Transverse colon (tissue), 3 donors: ENCODE measurements at regions not wholly inside any gene's neighbourhood (a gene's known extent, or its start where the extent isn't known, plus 50 kb on each side); places are given as distances from the start of the nearest gene placed in this dataset.

Experiments used
- EP300 ChIP-seq: sonication (generic); formaldehyde crosslinking; IDR thresholded peaks from one replicate; pipeline ENCODE4 v1.6.1; 2017; ENCODE audit warnings: antibody characterized with exemption, low read depth
- POLR2A ChIP-seq: fragments of 450-650 bp; IDR thresholded peaks from one replicate; pipeline ENCODE4 v1.6.1; 2016; ENCODE audit warnings: antibody characterized with exemption, mild to moderate bottlenecking, moderate library complexity
- TF ChIP-seq, protein P1 (sequence below), 5 experiments: fragments of 200-600 bp in 3 of 5; fragments of 450-650 bp in 2 of 5; sonication (generic) in 3 of 5; IDR thresholded peaks; 1 replicate in 2 of 5; 2 replicates in 3 of 5; pipeline ENCODE4 v1.5.1; 2016 to 2017; ENCODE audit warnings: antibody characterized with exemption in 5 of 5, inconsistent platforms in 3 of 5, mild to moderate bottlenecking in 2 of 5, moderate library complexity in 1 of 5

DNA sequence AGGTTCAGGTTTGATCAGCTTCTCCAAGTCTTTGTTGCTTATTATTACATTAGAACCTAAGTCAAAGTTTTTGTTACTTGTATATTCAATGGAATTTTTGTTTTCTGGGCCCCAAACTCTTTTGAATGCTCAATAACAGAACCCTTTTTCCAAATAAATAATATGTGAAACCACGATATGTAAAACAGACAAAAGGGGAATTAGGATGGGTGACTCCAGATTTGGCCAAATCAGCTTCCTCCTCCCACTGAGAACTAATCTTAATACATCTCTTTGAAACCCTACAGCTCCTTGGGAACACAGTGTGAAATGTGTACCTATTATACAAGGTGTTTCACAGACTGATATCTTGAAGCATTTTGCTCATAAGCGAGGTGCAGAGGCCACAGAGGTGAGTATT lies 67.0 kb upstream of the TNFSF18 start:
- TF ChIP-seq, protein P1, sequence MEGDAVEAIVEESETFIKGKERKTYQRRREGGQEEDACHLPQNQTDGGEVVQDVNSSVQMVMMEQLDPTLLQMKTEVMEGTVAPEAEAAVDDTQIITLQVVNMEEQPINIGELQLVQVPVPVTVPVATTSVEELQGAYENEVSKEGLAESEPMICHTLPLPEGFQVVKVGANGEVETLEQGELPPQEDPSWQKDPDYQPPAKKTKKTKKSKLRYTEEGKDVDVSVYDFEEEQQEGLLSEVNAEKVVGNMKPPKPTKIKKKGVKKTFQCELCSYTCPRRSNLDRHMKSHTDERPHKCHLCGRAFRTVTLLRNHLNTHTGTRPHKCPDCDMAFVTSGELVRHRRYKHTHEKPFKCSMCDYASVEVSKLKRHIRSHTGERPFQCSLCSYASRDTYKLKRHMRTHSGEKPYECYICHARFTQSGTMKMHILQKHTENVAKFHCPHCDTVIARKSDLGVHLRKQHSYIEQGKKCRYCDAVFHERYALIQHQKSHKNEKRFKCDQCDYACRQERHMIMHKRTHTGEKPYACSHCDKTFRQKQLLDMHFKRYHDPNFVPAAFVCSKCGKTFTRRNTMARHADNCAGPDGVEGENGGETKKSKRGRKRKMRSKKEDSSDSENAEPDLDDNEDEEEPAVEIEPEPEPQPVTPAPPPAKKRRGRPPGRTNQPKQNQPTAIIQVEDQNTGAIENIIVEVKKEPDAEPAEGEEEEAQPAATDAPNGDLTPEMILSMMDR (IDR thresholded peaks at IDR 0.05) = no peak
- TF ChIP-seq EP300 (no peak), POLR2A (no peak)
